OCI-LY1 (cell line): ENCODE measurements at regions not wholly inside any gene's neighbourhood (a gene's known extent, or its start where the extent isn't known, plus 50 kb on each side); places are given as distances from the start of the nearest gene placed in this dataset.

Experiments
- H2AFZ ChIP-seq: fragments of 200-600 bp; sonication (generic), shearing (Covaris generic); 2 replicates; pipeline ENCODE4 v1.6.0; 2014; ENCODE audit warnings: antibody characterized with exemption, mild to moderate bottlenecking, low read length
- H3F3A ChIP-seq: fragments of 200-600 bp; sonication (generic), shearing (Covaris generic); 2 replicates; pipeline ENCODE4 v1.6.0; 2014; ENCODE audit warnings: mild to moderate bottlenecking, antibody characterized with exemption, low read length, moderate library complexity; ENCODE audit not compliant: insufficient read depth
- H3K27ac ChIP-seq: fragments of 200-600 bp; sonication (generic); 2 replicates; pipeline ENCODE4 v1.5.1; 2014; ENCODE audit warnings: low read length, mixed run types, mild to moderate bottlenecking, low read depth; ENCODE audit not compliant: poor library complexity, severe bottlenecking
- H3K27me3 ChIP-seq: fragments of 200-600 bp; sonication (generic); 2 replicates; pipeline ENCODE4 v1.6.0; 2014; ENCODE audit warnings: antibody characterized with exemption, mild to moderate bottlenecking, low read length, moderate library complexity; ENCODE audit not compliant: insufficient read depth
- H3K36me3 ChIP-seq: fragments of 200-600 bp; sonication (generic); 2 replicates; pipeline ENCODE4 v1.6.1; 2014; ENCODE audit warnings: mild to moderate bottlenecking, antibody characterized with exemption, low read length, moderate library complexity, mixed read lengths; ENCODE audit not compliant: insufficient read depth
- H3K4me1 ChIP-seq: fragments of 200-600 bp; sonication (generic); 2 replicates; pipeline ENCODE4 v1.5.1; 2014; ENCODE audit warnings: mild to moderate bottlenecking, low read length, moderate library complexity; ENCODE audit not compliant: insufficient read depth, severe bottlenecking
- H3K4me2 ChIP-seq: fragments of 200-600 bp; sonication (generic), shearing (Covaris generic); 2 replicates; pipeline ENCODE4 v1.6.1; 2014; ENCODE audit warnings: low read length
- H3K4me3 ChIP-seq: fragments of 200-600 bp; sonication (generic); 2 replicates; pipeline ENCODE4 v1.5.1; 2014; ENCODE audit warnings: low read length, low read depth, mild to moderate bottlenecking, mixed read lengths; ENCODE audit not compliant: poor library complexity, severe bottlenecking
- H3K79me2 ChIP-seq: fragments of 200-600 bp; shearing (Covaris generic); 2 replicates; pipeline ENCODE4 v1.6.1; 2016; ENCODE audit warnings: mixed run types, low read length, mixed read lengths; ENCODE audit not compliant: insufficient read depth
- H3K9ac ChIP-seq: fragments of 200-600 bp; sonication (generic), shearing (Covaris generic); 2 replicates; pipeline ENCODE4 v1.6.1; 2014; ENCODE audit warnings: mild to moderate bottlenecking, low read length, mixed read lengths
- H3K9me2 ChIP-seq: fragments of 200-600 bp; sonication (generic), shearing (Covaris generic); 2 replicates; pipeline ENCODE4 v1.6.1; 2014; ENCODE audit warnings: low read depth, mild to moderate bottlenecking, low read length, mixed read lengths
- H3K9me3 ChIP-seq: fragments of 200-600 bp; shearing (Covaris generic); 2 replicates; pipeline ENCODE4 v1.6.1; 2014; ENCODE audit warnings: low read length, mixed read lengths
- H4K20me1 ChIP-seq: fragments of 200-600 bp; sonication (generic), shearing (Covaris generic); 2 replicates; pipeline ENCODE4 v1.6.0; 2016; ENCODE audit warnings: mild to moderate bottlenecking, low read length; ENCODE audit not compliant: insufficient read depth
- CTCF ChIP-seq: fragments of 200-600 bp; sonication (generic), shearing (Covaris generic); IDR thresholded peaks from 2 replicates; pipeline ENCODE4 v1.5.1; 2017; ENCODE audit warnings: mild to moderate bottlenecking, antibody characterized with exemption, low read length, moderate library complexity, mixed read lengths
- EZH2 ChIP-seq: fragments of 200-600 bp; sonication (generic), shearing (Covaris generic); IDR thresholded peaks from 2 replicates; pipeline ENCODE4 v1.8.0; 2017; ENCODE audit warnings: borderline replicate concordance, mixed run types, mild to moderate bottlenecking, antibody characterized with exemption, low read length, moderate library complexity, mixed read lengths

- Histone ChIP-seq H3K36me3 (no peaks in the 10 kb centered on the region), H3K27me3 (peaks cover 4% of the 10 kb centered on the region; the same call in 1 of the 2 replicates), H4K20me1 (no peaks in the 10 kb centered on the region), H3K4me2 (no peak overlapping the region), H3K4me3 (no peak overlapping the region), H3K9me2 (no peaks in the 10 kb centered on the region), H3K79me2 (no peaks in the 10 kb centered on the region), H3K9me3 (no peaks in the 10 kb centered on the region), H2AFZ (no peak overlapping the region), H3F3A (no peaks in the 10 kb centered on the region), H3K4me1 (no peaks in the 10 kb centered on the region), H3K9ac (no peak overlapping the region), H3K27ac (no peak overlapping the region)
- TF ChIP-seq CTCF = no peak
- no peak for TF ChIP-seq EZH2
Measured at GRCh38 chr17:79237448-79238053, 162.9 kb downstream of the ENGASE start.

GRCh38 chr17:79235808-79236207, 161.2 kb downstream of the ENGASE start:
- Histone ChIP-seq H3K4me3 (no peak overlapping the region), H3K79me2 (no peaks in the 10 kb centered on the region), H3K9me2 (no peaks in the 10 kb centered on the region), H3K9me3 (no peaks in the 10 kb centered on the region), H3K27ac (no peak overlapping the region), H3K27me3 (no peaks in the 10 kb centered on the region; the same call in 1 of the 2 replicates), H3K4me2 (no peak overlapping the region), H3K9ac (no peak overlapping the region), H4K20me1 (no peaks in the 10 kb centered on the region), H3K4me1 (no peaks in the 10 kb centered on the region), H3K36me3 (no peaks in the 10 kb centered on the region), H3F3A (no peaks in the 10 kb centered on the region), H2AFZ (no peak overlapping the region)
- TF ChIP-seq CTCF = no peak
- TF ChIP-seq EZH2 = no peak

GRCh38 chr17:79233916-79234551, 159.4 kb downstream of the ENGASE start:
- Histone ChIP-seq H3K9me2 (no peaks in the 10 kb centered on the region), H3K27me3 (no peaks in the 10 kb centered on the region; the same call in 1 of the 2 replicates)

More at GRCh38 chr17:79233916-79234551, 159.4 kb downstream of the ENGASE start:
- no peaks in the 10 kb centered on the region for H3K4me1 ChIP-seq
- no peak overlapping the region for H3K27ac ChIP-seq
- H4K20me1 ChIP-seq = no peaks in the 10 kb centered on the region
- TF ChIP-seq EZH2 = no peak
- TF ChIP-seq CTCF = no peak
- H3K4me3 ChIP-seq = no peak overlapping the region
- H3F3A ChIP-seq = no peaks in the 10 kb centered on the region
- no peak overlapping the region for H3K9ac ChIP-seq
- no peak overlapping the region for H3K4me2 ChIP-seq
- no peak overlapping the region for H2AFZ ChIP-seq
- H3K9me3 ChIP-seq = no peaks in the 10 kb centered on the region
- H3K36me3 ChIP-seq = no peaks in the 10 kb centered on the region
- H3K79me2 ChIP-seq = no peaks in the 10 kb centered on the region
